Dedifferentiated amniotic fluid mesenchymal stem cell (primary cell): ENCODE measurements at regions not wholly inside any gene's neighbourhood (a gene's known extent, or its start where the extent isn't known, plus 50 kb on each side); places are given as distances from the start of the nearest gene placed in this dataset.

Experiments used
- DNase-seq: peaks from one replicate; pipeline ENCODE4 v3.0.0-alpha.2; 2016; ENCODE audit errors: extremely low spot score

- DNase-seq, result no peak
Measured at GRCh38 chr18:78901923-78902794, 77.5 kb upstream of the SALL3 start.

GRCh38 chr18:78902795-78903435 is 76.7 kb upstream of the SALL3 start:
- no peak for DNase-seq

DNA sequence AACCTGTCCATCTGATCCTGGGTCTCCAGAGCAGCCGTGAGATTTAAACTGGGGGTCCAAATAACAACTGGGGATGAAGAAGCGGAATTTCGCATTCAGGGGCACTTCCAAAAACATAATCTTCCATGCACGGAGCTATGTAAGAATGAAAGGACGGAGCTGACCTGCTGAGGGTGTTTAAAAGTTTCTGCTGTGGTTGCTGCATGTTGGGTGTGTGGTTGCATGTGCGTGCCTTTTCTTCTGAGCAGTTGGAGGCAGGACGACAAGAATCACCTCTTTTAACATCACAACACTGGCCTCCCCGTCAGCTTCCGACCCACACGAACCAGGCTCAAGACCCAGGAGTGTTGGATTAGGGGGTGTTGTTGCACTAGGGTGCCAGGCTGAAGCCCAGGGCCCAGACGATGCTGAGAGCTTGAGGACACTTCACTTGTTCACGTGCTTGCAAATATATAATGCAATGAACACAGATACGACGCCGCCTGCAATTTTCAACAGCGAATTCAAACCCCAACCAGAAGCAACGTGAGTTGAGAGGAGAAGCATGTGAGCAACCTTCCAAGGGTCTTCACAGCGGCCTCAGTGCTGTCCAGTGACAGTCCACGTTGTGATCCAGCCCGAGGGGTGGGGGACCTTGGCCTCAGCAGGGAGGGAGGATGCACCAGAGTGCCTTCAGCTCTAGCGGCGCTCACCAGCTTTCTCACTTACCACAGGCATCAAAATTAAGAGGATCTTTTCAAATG is 76.0 kb upstream of the SALL3 start:
- DNase-seq, result no peak

- no peak for DNase-seq
Measured at GRCh38 chr18:78904179-78904531, 75.5 kb upstream of the SALL3 start.

GRCh38 chr18:78905334-78905733 is 74.3 kb upstream of the SALL3 start:
- DNase-seq, result no peak

DNA sequence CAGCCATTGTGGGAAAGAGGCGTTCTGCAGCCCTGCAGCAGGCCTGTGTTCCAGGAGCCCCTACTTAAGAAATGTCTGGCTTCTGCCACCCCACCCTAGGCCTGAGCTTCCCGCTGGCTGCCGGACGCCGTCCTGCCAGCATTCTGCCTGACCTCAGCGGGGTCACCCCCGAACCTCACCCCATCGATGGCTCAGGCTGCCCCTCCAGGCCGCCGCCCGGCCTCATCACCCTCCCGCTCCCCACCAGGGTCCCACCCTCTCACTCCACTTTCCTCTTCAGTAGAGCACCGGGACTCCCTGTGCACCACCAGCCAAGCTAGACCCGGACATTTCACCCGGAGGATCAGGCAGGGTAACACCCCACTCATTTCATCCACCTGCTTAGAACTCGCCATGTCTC is 73.6 kb upstream of the SALL3 start:
- DNase-seq, result no peak

DNA sequence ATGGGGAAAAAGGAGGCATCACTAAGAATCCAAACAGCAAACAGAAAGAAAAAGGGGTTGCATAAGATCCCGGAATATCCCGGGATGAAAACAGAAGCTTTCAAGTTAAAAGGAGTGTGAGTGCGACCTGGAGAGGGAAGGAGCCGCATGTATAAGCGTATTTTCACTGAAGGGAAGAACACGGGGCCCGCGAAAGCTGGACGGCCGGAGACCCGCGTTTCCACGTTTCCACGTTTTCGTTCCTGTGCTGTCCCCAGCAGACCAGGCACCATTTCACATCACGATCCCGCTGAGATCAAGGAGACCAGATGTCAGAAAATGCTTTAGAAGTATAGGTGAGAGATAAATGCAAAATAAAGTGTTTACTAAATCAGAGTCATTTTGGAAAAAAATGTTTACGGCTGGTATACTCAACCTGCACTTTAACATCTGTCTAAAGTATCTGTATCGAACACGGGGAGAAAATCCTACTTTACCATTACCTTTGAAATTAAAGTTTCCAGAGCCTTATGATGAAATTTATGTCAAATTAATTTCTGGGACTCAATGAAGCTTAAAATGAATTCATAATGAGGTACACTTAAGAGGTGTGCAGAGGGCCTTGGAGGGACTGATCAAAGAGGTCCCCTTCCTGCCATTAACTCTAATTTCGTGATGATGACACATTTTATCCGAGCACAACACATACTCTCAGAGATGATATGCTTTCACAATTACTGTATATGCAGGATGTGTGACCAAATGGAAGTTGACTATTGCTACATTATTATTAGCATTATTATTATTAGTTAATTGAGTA is 71.0 kb upstream of the SALL3 start:
- no peak for DNase-seq

DNA sequence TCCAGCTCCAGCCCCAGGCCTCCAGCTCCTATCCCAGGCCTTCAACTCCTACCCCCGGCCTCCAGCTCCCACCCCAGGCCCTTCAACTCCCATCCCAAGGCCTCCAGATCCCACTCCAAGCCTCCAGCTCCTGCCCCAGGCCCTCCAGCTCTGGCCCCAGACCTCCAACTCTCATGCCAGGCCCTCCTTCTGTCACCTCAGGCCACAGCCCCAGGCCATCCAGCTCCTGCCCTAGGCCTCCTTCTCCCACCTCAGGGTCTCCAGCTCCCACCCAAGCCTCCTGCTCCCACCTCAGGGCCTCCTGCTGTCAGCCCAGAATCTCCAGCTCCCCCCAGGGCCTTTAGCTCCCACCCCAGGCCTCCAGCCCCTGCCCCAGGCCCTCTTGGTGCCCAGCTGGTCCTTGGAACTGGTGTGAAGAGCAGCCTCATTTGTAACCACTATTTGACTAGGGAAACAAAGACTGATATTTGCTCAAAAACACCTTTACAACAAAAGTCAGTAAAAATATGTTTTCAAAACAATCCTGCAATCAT is 67.8 kb upstream of the SALL3 start:
- no peak for DNase-seq

DNA sequence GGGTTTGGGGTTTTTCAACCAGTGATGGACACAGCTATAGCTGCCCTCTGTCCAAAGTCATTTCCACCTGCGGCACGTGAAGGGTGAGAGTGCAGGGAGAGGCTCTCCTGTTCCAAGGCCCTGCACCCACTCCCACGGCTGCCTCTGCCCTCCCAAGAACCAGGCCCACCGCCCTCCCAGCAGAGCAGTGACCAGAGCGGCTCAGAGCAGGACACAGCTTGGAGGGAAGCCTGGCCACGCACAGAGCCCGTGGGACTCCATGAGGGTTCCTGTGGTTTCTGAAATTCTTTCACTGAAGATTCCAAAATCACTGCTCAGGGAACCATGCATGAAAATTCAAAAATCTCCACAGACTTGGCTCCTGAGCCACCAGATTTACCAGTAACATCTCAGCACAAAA is 67.3 kb upstream of the SALL3 start:
- DNase-seq, result no peak

- DNase-seq, result no peak
Measured at GRCh38 chr18:78912844-78913243, 66.8 kb upstream of the SALL3 start.

DNA sequence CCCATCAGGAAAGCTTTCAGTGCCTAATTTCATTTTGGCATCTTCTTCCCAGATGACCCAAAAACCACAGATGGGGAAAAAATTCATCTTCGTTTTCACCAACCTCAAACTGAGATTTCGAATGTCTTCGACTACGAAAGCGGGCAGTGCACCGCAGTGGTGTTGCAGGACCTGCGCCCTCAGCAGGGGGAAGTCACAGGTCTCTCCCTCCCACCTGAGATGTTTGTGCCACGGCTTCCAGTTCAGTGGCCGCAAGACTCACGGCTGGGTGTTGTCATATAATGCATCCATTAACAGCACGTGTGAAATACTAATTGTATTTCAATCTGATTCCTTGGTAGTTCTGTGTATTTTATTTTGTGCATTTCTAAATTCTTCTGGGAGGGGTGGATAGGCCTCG is 66.2 kb upstream of the SALL3 start:
- DNase-seq, result no peak

DNA sequence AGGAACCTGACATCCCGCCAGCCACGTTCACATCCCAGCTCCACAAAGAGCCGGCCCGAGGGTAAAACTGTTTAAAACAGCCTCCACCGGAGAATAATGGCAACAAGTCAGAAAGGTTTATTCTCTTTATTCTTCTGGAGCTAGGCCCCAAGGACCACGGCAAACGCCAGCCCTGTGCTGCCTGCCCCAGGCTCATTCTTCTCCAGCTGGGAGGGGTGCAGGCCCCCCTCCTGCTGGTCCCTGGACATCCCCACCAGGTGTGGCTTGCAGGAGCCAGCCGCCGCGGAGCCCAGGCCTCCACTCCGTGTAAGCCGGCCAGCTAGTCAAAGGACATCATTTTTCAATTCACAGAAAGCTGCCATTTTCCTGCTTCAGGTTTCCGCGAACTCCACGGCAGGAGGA is 65.8 kb upstream of the SALL3 start:
- no peak for DNase-seq

DNA sequence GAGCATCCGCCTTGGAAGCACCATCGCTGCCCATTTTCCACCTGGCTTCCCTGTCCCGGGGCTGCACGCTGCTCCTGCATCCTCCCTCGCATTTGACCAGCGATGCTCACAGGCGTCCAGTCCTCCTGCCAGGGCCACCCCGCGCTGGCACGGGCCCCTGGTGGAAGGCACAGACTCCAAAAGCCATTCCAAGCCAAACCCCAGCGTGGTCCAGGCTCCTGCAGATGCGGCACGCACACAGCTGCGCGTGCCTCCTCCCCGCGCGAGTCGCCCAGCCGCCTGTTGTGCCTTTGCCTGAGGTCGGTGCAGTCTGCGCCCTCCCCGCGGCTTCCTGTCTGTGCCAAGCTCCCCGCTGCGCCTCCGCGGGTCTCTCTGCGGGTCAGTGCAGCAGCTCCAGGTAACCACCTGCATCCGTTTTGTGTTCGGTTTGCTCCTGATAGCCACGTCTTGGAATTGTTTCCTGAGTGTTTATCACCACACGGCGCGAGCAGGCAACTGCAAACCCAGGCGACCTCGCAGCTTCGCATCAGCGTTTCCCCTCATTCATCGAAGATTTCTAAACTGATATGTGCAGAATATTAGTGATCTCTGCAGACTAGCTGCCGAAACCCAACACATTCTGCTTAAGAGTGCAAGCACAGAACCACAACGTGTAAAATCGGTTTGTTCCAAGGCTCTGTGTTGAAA is 65.2 kb upstream of the SALL3 start:
- no peak for DNase-seq

DNA sequence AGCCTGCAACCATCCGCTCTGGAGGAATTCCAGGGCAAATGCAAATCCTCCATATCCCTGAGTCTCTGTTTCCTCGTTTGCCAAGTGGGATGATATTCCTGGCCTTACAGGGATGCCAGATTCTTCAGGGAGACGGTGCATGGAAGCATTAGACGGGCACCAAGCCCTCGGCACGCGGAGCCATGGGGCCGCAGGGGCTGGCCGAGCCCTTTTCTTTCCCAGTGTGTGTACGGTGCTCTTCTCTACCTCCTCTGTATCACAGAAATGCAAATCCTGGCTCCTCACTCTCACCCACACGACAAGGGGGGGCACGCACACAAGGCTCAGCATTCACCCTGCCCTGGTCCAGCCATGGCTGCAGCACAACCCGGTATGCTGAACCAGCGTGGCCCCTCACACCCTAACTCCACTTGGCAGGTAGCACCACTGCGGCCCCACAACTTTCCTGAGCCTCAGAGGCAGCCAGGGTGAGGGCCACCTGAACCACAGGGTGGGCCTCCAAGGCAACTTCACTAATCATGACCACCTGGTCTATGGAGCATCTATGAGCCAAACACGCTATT is 64.1 kb upstream of the SALL3 start:
- no peak for DNase-seq

GRCh38 chr18:78918707-78919106 is 60.9 kb upstream of the SALL3 start:
- DNase-seq, result no peak

DNA sequence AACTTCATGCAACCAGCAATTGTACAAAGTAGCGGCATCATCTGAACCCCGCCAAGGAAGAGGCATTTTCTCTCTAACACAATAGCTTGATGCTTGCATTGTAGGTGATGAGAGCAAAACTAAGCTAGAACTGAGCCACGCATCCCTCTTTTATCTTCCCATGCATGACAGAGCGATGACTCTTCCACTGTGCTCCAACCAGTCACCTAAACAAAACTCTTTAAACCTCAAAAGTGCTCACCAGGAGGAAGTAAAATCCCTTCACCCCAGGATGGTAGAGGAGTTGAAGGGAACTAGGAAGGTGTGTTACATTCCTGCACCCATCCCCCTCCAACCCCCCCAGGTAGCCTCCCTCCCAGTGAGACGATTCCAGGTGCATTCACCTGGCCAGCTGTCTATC is 59.7 kb upstream of the SALL3 start:
- no peak for DNase-seq

DNA sequence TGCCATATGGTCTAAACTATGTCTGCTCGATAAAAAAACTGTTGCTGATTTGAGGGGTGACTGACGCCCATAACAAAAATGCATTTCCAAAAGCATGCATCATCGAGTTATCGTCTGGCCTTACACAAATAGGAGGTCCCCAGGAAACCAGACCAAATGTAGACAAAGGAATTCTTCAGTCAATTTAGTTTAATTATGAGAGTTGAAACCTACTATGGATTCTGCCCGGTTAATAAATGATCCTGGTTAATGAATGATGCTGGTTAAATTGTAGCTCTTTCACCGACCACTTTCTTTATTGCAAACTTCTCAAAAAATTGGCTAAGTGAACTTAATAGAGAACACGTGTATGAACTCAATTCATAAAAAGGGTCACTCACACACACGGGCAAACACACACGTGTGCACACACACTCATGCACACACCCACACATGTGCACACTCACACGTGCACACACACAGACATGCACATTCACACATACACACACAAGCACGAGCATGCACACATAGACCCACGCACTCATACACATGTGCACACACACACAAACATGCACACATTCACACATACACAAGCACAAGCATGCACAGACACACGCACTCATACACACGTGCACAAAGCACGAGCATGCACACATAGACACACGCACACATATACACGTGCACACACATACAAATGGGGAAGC is 59.0 kb upstream of the SALL3 start:
- no peak for DNase-seq

DNA sequence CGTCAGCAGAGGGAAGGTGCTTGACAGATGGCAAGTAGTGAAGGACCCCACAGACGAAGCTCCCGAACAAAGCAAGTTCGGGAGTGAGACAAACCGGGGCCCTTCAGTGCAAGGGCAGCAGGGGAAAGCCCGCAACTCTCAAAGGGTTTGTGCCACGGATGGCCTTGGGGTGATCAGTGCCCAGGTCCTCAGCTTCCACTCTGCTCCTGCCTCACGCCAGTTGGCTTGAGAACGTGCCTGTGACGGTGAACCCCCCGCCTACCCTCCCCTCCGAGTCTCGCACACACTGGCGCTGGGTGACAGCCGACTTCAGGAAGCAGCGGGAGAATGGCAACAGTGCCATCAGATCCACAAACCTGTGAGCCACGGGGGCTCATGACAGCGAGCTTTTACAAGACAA is 56.8 kb upstream of the SALL3 start:
- DNase-seq, result no peak

GRCh38 chr18:78924301-78924700 is 55.3 kb upstream of the SALL3 start:
- no peak for DNase-seq
